GM21576 (cell line): ENCODE measurements at regions not wholly inside any gene's neighbourhood (a gene's known extent, or its start where the extent isn't known, plus 50 kb on each side); places are given as distances from the start of the nearest gene placed in this dataset.
"Not testable (repeated sequence)": the region's sequence is repeated elsewhere in the genome, so short reads cannot be mapped to it uniquely, and the experiment has no call there.

ENCODE experiments used
- ATAC-seq: cut with Tn5 transposase; IDR thresholded peaks from one replicate; pipeline ENCODE4 v1.9.1; 2021; ENCODE audit warnings: mild to moderate bottlenecking, moderate library complexity; ENCODE audit not compliant: unreplicated experiment

DNA sequence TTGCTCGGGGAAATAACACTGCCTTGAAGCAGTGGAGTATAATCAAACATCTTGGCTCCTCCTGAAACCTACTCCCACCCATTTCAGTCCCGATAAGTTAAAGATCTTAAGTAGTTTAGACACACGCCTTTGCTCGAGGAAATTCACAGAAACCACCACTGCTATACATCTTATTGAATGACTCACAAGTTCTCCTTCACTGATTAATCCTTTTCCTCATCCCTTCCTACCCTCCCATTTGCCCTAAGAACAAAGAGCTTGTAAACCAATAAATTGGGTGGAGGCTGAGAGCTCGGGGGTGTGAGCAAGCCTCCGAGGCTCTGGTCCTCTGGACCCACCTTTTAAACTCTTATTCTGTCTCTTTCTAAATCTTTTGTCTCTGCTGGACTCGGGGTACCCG, 86.5 kb downstream of the XCL2 start:
- not testable (repeated sequence) for ATAC-seq

DNA sequence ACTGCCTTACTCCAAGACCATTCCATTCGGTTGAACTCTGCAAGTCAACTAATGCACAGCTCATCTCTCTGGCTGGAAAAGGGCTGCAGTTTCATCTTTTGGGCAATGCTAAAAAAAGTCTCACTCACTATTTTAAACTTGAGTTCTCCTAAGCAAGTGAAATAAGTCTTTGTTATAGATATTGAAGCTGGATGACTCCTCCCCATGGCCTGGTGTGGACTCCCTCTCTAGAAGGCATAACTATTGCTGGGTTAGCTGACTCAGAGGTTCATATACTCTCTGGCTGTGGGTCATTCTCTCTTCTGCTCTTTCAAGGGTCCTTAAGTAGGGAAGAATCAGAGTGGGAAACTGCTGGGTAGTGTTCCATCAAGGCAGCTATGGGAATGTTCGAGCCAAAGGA, 88.0 kb downstream of the XCL2 start:
- no peak for ATAC-seq

DNA sequence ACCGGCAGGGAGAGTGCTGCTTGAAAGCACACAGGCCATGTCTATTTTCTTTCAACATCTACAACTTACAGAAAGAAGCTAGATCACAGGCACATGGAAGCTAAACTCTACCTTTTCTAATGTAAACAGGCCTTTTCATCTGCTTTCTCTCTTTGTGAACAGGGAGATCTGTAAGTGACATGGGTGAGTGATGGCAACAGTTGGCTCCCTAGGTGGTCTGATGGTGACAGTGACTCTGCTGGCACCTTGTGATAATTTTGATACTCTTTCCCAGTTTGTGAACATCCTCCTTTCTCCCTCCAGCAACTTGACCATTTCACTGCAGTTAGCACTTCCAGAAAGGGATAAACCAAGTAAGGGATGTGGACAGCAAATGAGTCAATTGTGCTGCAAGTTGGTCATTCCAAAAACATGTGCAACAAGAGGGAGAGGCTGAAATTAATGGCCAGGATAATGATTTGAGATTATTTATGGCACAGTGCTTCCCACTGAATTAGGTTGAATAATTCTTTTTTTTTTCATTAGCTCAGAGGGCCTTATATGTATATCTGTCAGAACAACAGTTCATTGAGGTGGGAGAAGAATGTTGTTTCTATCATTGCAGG, 89.5 kb downstream of the XCL2 start:
- no peak for ATAC-seq

DNA sequence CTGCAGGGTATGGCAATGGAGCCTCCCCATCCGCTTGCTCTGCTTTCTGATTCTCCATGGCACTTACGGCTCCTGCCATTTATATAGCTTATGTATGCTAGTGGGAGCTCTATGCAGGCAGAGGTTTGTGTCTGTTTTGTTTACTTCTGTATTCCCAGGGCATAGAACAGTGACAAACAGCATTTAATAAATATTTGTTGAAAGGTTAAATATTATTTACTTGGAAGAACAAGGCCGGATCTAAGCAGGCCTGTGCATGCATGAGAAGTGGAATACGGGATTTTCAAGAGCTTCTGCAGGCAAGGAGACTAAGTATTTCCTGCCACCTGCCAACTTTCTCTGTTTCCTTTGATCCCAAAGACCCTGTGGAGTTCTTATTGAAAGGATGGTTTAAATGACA, 90.7 kb downstream of the XCL2 start:
- no peak for ATAC-seq

DNA sequence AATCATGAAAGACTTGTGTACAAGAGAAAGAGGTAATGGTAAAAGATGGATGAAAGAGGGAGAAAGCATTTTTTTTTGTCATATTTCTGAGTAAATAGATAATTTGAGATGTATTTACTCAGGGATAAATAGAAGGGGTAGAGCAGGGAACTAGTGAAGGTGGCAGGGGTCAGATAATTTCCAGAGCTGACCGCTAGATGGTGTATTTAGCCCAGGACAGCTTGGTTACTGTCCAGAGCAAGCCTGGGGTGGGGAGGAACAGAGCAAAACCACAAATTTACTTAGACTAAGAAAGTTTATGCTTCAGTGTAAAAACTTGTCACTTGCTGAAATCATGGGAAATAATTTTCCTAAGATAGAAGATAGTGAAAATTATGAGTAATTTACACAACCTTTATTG, 91.5 kb downstream of the XCL2 start:
- ATAC-seq = no peak

DNA sequence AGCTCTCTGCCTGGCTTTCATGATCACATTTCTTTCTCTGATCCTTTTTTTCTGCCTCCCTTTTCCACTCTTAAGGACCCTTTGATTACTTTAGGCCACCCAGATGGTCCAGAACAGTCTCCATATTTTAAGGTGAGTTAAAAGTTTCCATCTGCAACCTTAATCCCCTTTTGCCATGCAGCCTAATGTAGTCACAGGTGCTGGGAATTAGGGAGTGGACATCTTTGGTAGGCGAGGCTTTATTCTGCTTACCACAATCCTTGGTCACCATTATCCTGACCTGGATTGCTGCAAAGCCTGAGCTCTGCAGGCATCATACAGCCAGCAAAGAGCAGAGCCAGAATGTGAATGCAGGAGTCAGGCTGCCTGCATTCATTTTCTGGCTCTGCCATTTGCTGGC, 95.9 kb downstream of the XCL2 start:
- no peak for ATAC-seq

DNA sequence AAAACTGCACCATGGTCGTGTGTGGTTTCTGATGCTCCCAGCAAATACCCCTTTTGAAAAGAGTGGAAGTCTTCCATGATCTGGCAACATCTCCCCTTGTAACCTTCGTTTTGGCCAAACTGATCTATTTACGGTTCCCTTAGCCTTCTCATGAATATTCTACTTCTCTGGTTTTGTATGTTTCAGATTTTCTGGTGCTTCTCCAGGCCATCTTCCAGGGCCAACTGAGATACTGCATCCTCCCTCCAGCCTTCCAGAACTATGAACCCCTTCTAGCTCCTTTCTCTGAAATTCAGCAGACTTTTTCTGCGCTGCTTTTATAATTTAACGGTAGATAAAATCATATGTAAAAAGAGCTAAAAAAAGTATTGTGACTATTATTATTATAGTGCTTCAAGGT, 97.7 kb downstream of the XCL2 start:
- no peak for ATAC-seq

DNA sequence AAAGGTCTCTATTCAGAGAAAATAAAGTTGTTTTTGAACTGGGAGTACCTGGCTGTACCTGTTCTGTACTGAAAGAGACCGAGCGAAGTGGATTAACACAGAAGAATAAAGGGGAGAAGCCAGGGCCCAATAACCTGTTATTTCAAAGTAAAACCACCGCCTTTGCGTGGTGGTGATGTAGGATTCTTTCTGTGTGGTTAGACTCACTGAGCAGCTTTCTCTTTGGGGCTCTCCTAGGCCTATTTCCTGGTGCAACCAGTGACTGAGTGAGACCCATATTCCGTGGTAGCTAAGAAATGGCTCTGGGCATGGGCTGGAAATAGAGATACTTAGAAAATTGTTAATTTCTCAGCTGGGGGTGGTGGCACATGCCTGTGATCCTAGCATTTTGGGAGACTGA, 99.9 kb downstream of the XCL2 start:
- no peak for ATAC-seq

DNA sequence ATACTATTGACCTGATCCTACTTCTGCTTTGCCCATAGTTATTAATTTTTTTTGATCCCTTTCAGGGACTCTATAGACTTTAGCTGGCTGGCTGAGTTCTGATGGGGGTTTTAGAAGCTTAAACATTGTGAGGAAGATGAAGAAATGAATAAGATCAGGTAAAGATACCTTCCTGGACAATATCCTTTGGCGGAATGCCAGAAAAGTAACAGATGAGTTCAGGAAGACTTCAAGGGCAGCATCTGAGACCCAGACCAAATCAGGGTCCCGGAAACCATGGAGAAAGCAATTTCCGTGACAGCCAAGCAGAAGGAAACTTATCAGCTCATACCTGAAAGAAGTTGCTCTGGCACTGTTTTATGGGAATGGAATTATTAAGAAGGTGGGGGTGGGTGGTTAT, 100.4 kb downstream of the XCL2 start:
- no peak for ATAC-seq

DNA sequence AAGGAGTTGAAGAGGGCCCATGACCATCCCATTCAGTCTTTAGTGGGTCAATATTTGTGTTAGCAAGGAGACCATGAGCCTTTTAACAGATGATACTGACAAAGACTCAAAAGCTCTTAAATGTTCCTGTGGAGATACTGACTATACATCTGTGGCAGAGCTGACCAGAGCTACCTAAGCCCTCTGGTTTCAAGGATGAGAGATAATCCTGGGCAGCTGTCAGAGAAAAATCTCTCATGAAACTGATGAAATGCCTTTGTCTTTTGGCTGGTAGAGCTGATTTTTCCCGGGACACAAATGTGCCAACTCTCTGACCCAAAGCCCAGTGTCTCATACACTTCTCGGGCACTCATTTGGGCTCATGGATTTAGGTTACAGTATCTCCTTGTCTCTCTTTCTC, 100.9 kb downstream of the XCL2 start:
- ATAC-seq = no peak

DNA sequence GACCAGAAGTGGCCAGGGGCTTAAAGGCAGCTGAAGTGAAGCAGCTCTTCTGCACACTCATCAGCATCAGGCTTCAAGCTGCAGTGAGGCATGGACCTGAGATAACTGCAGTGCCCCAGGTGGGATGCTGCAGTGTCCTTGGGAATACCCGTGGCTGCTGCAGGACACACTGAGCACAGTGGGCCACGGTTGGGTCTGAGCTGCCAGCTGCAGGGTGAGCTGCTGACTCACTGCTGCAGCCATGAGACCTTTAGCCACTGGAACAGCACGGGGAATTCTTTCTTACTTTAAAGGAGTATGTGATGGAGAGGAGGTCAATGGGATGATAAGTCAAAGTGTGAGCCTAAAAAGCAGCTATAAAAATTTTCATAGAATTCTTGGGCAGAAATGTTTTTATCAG, 102.1 kb downstream of the XCL2 start:
- no peak for ATAC-seq

DNA sequence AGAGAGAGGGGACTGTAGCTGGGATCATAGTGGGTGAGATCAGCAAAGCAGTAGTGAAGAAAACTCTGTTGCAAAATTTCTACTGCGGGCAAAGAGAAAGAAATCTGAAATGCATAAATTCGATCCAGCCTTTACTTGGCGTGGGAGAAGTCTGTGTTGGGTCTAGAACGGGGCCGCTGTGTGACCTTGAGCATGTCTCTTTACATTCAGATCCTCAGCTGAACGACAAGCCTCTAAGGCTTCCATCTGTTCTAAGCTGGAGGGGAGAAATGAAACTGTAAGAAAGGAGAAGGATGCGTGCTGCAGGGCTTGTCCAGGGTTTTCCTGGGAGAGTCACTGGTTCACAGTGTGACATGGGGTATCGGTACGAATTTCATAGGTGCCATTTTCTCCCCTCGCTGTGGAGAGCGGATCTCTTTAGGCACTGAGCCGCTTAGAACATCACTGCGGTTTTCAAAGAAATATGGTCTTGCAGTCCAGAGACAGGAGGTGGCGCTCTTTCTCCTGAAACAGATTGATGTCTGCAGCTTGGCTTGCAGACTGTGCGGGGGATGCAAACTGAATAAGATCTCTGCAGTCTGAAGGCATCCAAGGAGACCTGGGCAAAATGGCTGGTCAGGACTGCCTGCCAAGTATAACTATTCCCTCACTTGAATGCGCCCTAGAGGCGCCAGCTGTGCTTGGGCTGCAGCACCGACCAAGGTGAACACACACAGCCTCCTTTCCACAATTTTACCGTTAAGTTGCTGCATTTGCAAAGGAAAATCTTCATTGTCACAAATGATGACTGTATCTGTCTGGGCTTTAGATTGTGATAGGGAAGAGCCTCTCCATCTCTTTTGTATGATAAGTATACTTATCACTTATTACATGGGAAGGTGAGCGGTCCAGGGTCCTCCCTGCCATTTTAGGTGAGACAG, 104.1 kb downstream of the XCL2 start:
- peak; percentile 61 for ATAC-seq

DNA sequence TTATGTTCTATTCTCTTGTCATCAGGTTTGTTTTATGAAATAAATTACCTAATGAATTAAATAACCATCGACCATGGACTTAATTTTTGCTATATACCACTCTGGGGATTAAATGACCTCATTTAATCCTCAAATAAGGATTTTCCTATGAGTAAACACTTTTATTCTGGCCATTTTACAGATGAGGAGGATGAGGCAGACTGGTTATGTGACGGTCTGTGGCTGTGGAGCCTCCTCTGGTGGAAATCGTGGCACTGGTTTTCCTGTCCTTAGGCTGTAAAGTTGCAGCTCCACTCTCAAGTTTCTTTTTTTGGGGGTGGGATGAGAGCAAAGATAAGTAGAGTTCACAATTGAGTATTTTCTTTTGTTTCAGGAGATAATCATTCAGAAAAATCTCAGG, 105.2 kb downstream of the XCL2 start:
- no peak for ATAC-seq

DNA sequence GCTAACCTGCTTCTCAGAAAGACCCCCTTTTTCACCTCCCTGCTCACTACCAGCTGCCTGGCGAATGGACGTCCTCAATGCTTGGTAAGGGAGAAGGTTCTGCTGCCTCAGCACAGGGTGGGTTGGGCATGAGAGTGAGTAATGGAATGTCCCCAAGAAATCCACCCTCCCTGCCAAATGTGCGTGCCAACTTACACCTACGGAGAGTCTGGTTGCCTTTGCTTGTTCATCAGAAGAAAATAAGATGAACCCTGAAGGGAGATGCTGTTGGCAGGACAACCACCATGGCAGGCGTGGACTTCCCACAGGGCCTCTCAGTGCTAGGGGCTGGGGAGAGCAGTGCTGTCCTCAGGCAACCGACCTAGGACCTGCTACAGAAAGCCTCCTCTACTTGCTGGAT, 106.0 kb downstream of the XCL2 start:
- ATAC-seq = no peak

DNA sequence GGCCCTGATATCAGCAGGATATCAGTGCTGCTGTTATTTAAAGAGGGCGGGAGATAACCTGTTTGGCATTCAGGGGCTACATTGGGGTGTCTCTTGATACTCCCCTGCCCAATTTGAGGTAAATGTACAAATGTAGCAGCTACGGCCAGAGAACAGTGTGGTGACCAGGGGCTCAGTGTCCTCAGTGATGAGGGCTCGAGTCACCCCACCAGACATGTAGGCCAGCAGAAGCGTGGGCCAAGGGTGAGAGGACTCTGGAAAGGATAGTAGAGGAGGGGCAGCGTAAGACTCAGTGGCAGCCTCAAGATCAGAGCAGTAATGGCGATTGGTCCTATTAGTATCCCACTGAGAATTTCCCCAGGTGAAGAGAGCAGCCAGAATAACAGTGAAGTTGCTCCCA, 108.4 kb downstream of the XCL2 start:
- no peak for ATAC-seq

DNA sequence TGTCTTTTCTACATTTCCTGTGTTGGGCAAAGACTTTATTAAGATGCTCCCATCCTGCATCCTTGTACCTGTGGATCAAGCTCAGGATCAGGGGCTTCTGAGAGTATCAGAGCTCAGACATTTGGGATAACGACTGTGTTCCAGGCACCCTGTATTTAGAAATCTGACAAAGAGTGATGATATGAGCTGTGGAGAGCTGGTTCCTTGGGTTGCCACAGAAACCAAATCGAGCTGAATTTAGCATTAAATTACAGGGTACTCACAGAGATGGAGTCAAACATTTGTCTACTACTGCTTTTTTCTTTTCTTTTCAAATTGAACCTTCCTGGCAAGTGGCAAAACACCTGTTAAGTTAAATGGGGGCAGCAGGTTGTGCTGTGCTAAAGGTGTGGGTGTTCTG, 110.6 kb downstream of the XCL2 start:
- no peak for ATAC-seq

DNA sequence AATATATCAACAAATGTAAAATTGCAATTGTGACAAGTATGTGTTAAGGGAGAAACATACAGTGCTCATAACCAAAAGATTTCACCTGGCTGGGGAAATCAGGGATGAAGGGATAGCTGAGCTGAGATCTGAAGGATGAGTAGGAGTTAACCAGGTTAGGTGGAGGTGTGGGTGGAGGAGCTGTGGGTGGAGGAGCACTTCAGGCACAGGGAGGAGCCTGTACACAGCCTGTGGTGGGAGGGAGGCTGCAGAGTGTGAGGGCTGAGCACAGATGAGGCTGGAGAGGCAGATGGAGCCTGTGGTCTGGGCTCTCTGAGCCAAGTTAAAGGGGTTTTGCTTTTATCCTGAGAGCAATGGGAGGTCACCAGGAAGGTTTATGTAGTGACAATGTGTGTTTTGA, 111.9 kb downstream of the XCL2 start:
- no peak for ATAC-seq

DNA sequence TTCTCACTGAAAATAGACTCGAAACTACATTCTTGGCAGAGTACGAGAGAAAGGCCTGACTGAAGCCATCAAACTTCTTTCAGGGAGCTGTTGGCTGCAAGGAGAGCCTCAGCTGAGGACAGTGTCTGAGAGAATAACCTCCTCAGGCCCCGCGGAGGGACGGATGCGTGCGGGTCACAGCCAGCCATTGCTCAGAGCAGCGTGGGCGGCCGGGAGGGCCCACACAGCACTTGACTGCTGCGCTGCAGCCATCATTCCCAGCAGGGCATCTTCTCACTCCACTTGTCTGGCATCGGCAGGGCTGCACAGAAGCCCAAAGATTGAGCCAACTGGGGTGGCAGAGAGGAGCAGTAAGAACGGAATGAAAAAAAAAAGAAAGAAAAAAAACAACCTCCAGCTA, 113.5 kb downstream of the XCL2 start:
- ATAC-seq = no peak

DNA sequence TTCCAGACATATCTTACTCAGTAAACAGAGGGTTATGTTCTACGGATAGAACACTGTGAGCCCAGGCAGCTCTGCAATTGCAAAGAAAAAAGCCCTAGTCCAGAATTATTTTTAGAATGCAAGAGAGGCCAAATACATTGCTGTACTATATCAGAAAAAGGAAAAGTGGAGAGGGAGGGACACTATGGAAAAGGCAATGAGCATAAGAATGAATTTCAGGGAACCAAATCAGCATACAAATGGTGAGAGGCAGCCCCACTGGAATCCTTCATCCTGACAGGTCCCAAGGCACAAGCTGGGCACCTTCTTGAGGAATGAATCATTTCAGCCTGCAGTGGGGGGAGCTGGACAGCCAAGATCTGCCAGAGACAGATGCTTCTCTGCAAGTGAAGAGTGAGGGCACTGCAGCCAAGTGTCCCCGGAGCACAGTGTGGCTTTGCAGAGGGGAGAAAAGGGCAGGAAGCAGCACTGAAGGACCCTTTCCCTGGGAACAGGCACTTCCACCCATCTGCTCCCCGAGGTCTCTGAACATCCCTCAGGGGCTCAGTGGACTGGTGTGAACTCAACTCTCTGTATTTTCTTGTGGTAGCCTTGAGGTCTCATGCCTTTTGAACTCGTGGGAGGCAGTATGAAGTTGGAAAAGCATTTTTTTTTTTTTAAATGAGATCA, 115.6 kb downstream of the XCL2 start:
- no peak for ATAC-seq

DNA sequence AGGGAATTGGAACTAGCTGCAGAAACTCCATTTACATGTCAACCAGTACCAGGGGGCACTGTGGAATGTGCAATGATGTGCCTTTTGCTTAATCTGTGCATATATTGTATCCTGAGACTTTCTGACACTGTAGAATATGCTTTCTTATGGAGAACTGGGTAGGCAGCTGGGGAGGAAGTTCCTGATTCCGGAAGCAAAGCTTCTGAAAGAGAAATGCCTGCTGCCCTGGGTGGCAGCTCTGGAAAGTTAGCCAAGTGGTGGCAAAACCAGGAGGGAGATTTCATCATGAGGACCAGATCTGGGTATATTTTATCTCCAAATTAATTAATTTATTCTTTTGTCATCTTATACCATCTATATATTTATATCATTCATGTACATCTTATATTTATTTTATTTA, 116.7 kb downstream of the XCL2 start:
- ATAC-seq = no peak

DNA sequence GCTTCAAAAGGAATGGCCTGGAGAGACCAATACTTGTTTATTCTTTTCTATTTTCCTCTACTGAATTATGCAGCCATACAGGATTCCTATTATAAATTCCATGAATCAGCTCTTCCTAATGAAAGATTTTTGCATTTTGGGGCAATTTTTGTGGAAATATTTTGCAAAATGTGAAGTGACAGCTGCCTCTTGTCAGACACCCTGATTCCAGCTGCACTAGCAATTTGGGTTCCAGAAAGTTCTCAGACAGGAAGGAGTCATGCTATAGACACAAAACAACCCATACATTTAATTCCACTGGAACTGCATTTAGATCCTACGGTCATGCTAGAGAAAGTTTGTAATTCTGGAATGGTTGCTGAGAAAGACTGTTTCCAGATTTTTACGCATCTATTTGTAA, 119.5 kb downstream of the XCL2 start:
- ATAC-seq = no peak

DNA sequence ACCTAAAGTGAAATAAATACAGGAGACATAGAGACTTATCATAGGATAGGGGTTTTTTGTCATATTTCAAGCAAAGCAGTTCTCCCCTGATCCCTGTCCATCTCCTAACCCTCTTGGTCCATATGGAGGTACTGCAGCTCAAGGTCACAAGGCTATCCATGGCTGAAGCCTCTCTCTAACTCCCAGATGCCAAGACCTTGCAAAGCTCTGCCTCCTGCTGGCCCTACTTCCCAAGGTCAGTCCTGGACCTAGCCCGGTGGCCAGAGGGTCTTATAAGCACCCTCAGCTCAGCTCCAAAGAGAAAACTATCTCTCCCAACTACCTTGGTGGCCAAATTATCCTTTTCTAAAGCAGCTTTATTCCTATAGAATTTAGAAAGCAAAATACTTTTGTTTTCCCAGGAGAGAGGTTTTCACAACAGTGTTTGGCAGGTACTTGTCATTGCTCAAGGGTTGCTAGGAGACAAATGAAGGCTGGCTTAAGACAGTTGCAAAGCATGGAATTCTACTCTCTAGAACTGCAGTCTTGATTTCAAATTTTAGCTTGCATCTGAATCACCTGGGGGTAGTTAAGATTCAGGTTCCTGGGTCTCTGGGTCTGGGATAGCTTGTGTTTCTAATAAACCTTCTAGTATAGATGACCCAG, 121.5 kb downstream of the XCL2 start:
- ATAC-seq = no peak
